ENCODE measurements at regions not wholly inside any gene's neighbourhood (a gene's known extent, or its start where the extent isn't known, plus 50 kb on each side); places are given as distances from the start of the nearest gene placed in this dataset.

- Histone ChIP-seq H3K4me1 (ENCODE audit: insufficient read depth, low read length, poor library complexity, severe bottlenecking) (no peaks in the 10 kb centered on the region), H3K4me3 (ENCODE audit: low read depth, low read length, poor library complexity, severe bottlenecking) (no peak overlapping the region), H3K9me3 (ENCODE audit: low read depth, low read length, poor library complexity, severe bottlenecking) (no peaks in the 10 kb centered on the region), H3K27me3 (replicated peaks; ENCODE audit: insufficient read depth, low read depth, low read length, poor library complexity) (no peaks in the 10 kb centered on the region), H3K36me3 (ENCODE audit: insufficient read depth, low read length, poor library complexity, severe bottlenecking) (no peaks in the 10 kb centered on the region), H3K27ac (ENCODE audit: low read depth, low read length, poor library complexity, severe bottlenecking) (no peak overlapping the region)
- POLR2A ChIA-PET (ENCODE audit: low non-redundant PET), result no interaction called here
- no TSS peak for BruUV-seq (replicated peaks)
- DNase-seq (ENCODE audit: low spot score), result no peak
- intact Hi-C loops (cut with micrococcal nuclease; ENCODE audit: unreplicated experiment), result no loop called here
- CTCF ChIA-PET, result no interaction called here
- TF ChIP-seq EZH2 (IDR thresholded peaks at IDR 0.05; ENCODE audit: borderline replicate concordance, low read depth, low read length, poor library complexity, severe bottlenecking) (no peak), CTCF (conservative IDR thresholded peaks at IDR 0.05; ENCODE audit: low read depth, low read length) (no peak)
Observed at GRCh38 chr2:199148076-199148845, 309.5 kb downstream of the SATB2 start.

GRCh38 chr2:199147216-199147615, 310.5 kb downstream of the SATB2 start:
- intact Hi-C loops (cut with micrococcal nuclease; ENCODE audit: unreplicated experiment), result no loop called here
- Histone ChIP-seq H3K4me3 (ENCODE audit: low read depth, low read length, poor library complexity, severe bottlenecking) (no peak overlapping the region), H3K27me3 (replicated peaks; ENCODE audit: insufficient read depth, low read depth, low read length, poor library complexity) (no peaks in the 10 kb centered on the region), H3K4me1 (ENCODE audit: insufficient read depth, low read length, poor library complexity, severe bottlenecking) (no peaks in the 10 kb centered on the region), H3K9me3 (ENCODE audit: low read depth, low read length, poor library complexity, severe bottlenecking) (no peaks in the 10 kb centered on the region), H3K27ac (ENCODE audit: low read depth, low read length, poor library complexity, severe bottlenecking) (no peak overlapping the region), H3K36me3 (ENCODE audit: insufficient read depth, low read length, poor library complexity, severe bottlenecking) (no peaks in the 10 kb centered on the region)
- ChIA-PET CTCF (no interaction called here), POLR2A (ENCODE audit: low non-redundant PET) (no interaction called here)
- no peak for DNase-seq (ENCODE audit: low spot score)
- no peak for TF ChIP-seq CTCF (conservative IDR thresholded peaks at IDR 0.05; ENCODE audit: low read depth, low read length)
- TF ChIP-seq EZH2 (IDR thresholded peaks at IDR 0.05; ENCODE audit: borderline replicate concordance, low read depth, low read length, poor library complexity, severe bottlenecking), result no peak
- BruUV-seq (replicated peaks), result no TSS peak

- POLR2A ChIA-PET (ENCODE audit: low non-redundant PET), result no interaction called here
Observed at GRCh38 chr2:199144546-199144945, 313.2 kb downstream of the SATB2 start.

More at GRCh38 chr2:199144546-199144945, 313.2 kb downstream of the SATB2 start:
- H3K4me3 ChIP-seq (ENCODE audit: low read depth, low read length, poor library complexity, severe bottlenecking), result no peak overlapping the region
- CTCF ChIA-PET, result interaction anchor here (0.7 kb wide), 1 partner anchor 660 kb away, joined by 4 read pairs; no protein-coding TSS in a partner anchor
- no peak for TF ChIP-seq CTCF (conservative IDR thresholded peaks at IDR 0.05; ENCODE audit: low read depth, low read length)
- TF ChIP-seq EZH2 (IDR thresholded peaks at IDR 0.05; ENCODE audit: borderline replicate concordance, low read depth, low read length, poor library complexity, severe bottlenecking), result no peak
- no peak overlapping the region for H3K27ac ChIP-seq (ENCODE audit: low read depth, low read length, poor library complexity, severe bottlenecking)
- no TSS peak for BruUV-seq (replicated peaks)
- intact Hi-C loops (cut with micrococcal nuclease; ENCODE audit: unreplicated experiment), result no loop called here
- DNase-seq (ENCODE audit: low spot score), result no peak
- H3K36me3 ChIP-seq (ENCODE audit: insufficient read depth, low read length, poor library complexity, severe bottlenecking), result no peaks in the 10 kb centered on the region
- H3K27me3 ChIP-seq (replicated peaks; ENCODE audit: insufficient read depth, low read depth, low read length, poor library complexity), result no peaks in the 10 kb centered on the region
- H3K4me1 ChIP-seq (ENCODE audit: insufficient read depth, low read length, poor library complexity, severe bottlenecking), result no peaks in the 10 kb centered on the region
- H3K9me3 ChIP-seq (ENCODE audit: low read depth, low read length, poor library complexity, severe bottlenecking), result no peaks in the 10 kb centered on the region

All from A673 (cell line).